Hepatocyte (in vitro differentiated cells): ENCODE measurements at regions not wholly inside any gene's neighbourhood (a gene's known extent, or its start where the extent isn't known, plus 50 kb on each side); places are given as distances from the start of the nearest gene placed in this dataset. TPM values are rescaled to one million over a fixed set of nuclear protein-coding genes. Genes with fewer than 3 reads are reported as not detected.

Experiments used
- DNase-seq: peaks from one replicate; pipeline ENCODE4 v3.0.0-alpha.2; 2016; ENCODE audit warnings: low spot score
- H2AFZ ChIP-seq: fragments of 200-600 bp; sonication (generic); 2 replicates; pipeline ENCODE4 v1.6.0; 2016; ENCODE audit warnings: antibody characterized with exemption, mild to moderate bottlenecking
- H3K27ac ChIP-seq: fragments of 200-600 bp; sonication (generic); 2 replicates; pipeline ENCODE4 v1.5.1; 2016; ENCODE audit warnings: mild to moderate bottlenecking
- H3K27me3 ChIP-seq: fragments of 200-600 bp; sonication (generic); 2 replicates; pipeline ENCODE4 v1.6.1; 2016
- H3K36me3 ChIP-seq: fragments of 200-600 bp; sonication (generic); replicated peaks from 2 replicates; pipeline ENCODE4 v1.5.1; 2016; ENCODE audit warnings: low read depth; ENCODE audit not compliant: insufficient read depth
- H3K4me1 ChIP-seq: fragments of 200-600 bp; sonication (generic); 2 replicates; pipeline ENCODE4 v1.5.1; 2016; ENCODE audit warnings: mild to moderate bottlenecking, moderate library complexity; ENCODE audit not compliant: insufficient read depth
- H3K4me2 ChIP-seq: fragments of 200-600 bp; sonication (generic); 2 replicates; pipeline ENCODE4 v1.6.0; 2016
- H3K4me3 ChIP-seq: fragments of 200-600 bp; sonication (generic); 2 replicates; pipeline ENCODE4 v1.5.1; 2016; ENCODE audit warnings: mild to moderate bottlenecking
- H3K79me2 ChIP-seq: fragments of 200-600 bp; sonication (generic); 2 replicates; pipeline ENCODE4 v1.6.0; 2017; ENCODE audit warnings: mild to moderate bottlenecking
- H3K9me2 ChIP-seq: fragments of 200-600 bp; sonication (generic); replicated peaks from 2 replicates; pipeline ENCODE4 v1.6.0; 2017; ENCODE audit warnings: mild to moderate bottlenecking; ENCODE audit not compliant: insufficient read depth
- H3K9me3 ChIP-seq: fragments of 200-600 bp; sonication (generic); 2 replicates; pipeline ENCODE4 v1.5.1; 2016; ENCODE audit warnings: low read depth, mild to moderate bottlenecking
- H4K20me1 ChIP-seq: fragments of 200-600 bp; sonication (generic); 2 replicates; pipeline ENCODE4 v1.6.0; 2016; ENCODE audit warnings: mild to moderate bottlenecking; ENCODE audit not compliant: insufficient read depth, poor library complexity, severe bottlenecking
- CTCF ChIP-seq: fragments of 200-600 bp; sonication (generic); IDR thresholded peaks from 2 replicates; pipeline ENCODE4 v1.5.1; 2016; ENCODE audit warnings: antibody characterized with exemption, mild to moderate bottlenecking; ENCODE audit not compliant: poor library complexity
- EZH2 ChIP-seq: fragments of 200-600 bp; sonication (generic); IDR thresholded peaks from 2 replicates; pipeline ENCODE4 v1.6.1; 2016; ENCODE audit warnings: antibody characterized with exemption, mild to moderate bottlenecking, borderline replicate concordance
- EZH2phosphoT487 ChIP-seq: fragments of 200-600 bp; sonication (generic); IDR thresholded peaks from one replicate; pipeline ENCODE4 v1.6.1; 2018; ENCODE audit warnings: antibody characterized with exemption, mild to moderate bottlenecking, low read depth, moderate library complexity; ENCODE audit not compliant: unreplicated experiment, severe bottlenecking
- WGBS: methylation state at CpG from one replicate; pipeline ENCODE4 v1.1.6; 2016; ENCODE audit warnings: low lambda C conversion rate; ENCODE audit errors: missing lambda C conversion rate; 5-methylcytosine and 5-hydroxymethylcytosine counted together
- small RNA-seq: library from RNA; depleted of rRNA; stranded (forward); fragments of <200 nt; gene quantifications from one replicate; pipeline ENCODE3, GENCODE V24; 2014

- Histone ChIP-seq H3K9me2 (no peaks in the 10 kb centered on the region), H4K20me1 (no peaks in the 10 kb centered on the region), H3K27me3 (no peaks in the 10 kb centered on the region), H3K4me3 (no peak overlapping the region), H3K27ac (no peak overlapping the region), H3K9me3 (no peaks in the 10 kb centered on the region), H3K36me3 (no peaks in the 10 kb centered on the region), H3K4me2 (no peak overlapping the region), H3K4me1 (peaks cover 8% of the 10 kb centered on the region), H3K79me2 (no peaks in the 10 kb centered on the region), H2AFZ (no peak overlapping the region)
- no peak for DNase-seq
- TF ChIP-seq EZH2phosphoT487 (no peak), CTCF (no peak), EZH2 (no peak)
Measured at GRCh38 chr18:22882084-22882483, 51.0 kb upstream of the RBBP8 start.

DNA sequence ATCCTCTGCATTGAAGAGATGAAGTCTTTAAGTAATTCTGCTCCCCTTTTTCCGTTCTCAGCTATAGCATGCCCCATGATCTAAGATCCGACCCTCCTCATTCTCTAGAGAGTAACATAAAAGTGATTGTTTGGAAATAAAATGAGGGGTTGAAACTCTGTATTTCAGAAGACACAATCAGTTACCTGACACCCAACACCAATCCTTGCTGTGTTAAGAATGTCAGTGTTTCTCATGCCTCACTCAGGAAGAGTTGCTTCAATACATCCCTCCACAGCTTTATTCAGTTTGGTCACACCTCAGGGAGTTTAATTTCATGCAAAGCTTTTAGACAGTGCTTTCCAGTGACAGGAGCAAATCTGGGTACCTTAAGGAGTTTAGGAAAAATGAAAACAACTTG, 49.9 kb upstream of the RBBP8 start:
- Histone ChIP-seq H3K27me3 (no peaks in the 10 kb centered on the region), H2AFZ (no peak overlapping the region), H3K79me2 (no peaks in the 10 kb centered on the region), H3K4me3 (no peak overlapping the region), H4K20me1 (no peaks in the 10 kb centered on the region), H3K36me3 (no peaks in the 10 kb centered on the region), H3K4me2 (no peak overlapping the region), H3K4me1 (peaks cover 8% of the 10 kb centered on the region), H3K9me2 (no peaks in the 10 kb centered on the region), H3K9me3 (no peaks in the 10 kb centered on the region), H3K27ac (no peak overlapping the region)
- WGBS: 90% methylated on average over 2 of the region's 2 CpGs
- DNase-seq: no peak
- no peak for TF ChIP-seq EZH2phosphoT487
- no peak for TF ChIP-seq CTCF
- TF ChIP-seq EZH2: no peak

Small RNAs in the stretch of these regions (small RNA-seq; reads per million reads assigned to genes)
- gene RNU6-1032P: not detected
